ENCODE measurements at regions not wholly inside any gene's neighbourhood (a gene's known extent, or its start where the extent isn't known, plus 50 kb on each side); places are given as distances from the start of the nearest gene placed in this dataset.

- no peak overlapping the region for H3K27ac Mint-ChIP-seq
- H3K27me3 Mint-ChIP-seq = no peaks in the 10 kb centered on the region
- H3K4me1 Mint-ChIP-seq (ENCODE audit: unreplicated experiment) = no peaks in the 10 kb centered on the region
- H3K4me3 Mint-ChIP-seq = no peak overlapping the region
- H3K9me3 Mint-ChIP-seq = no peaks in the 10 kb centered on the region
- TF ChIP-seq CTCF (conservative IDR thresholded peaks at IDR 0.05) = no peak
- no peak for DNase-seq (ENCODE audit: extremely low spot score, unreplicated experiment)
- H3K36me3 Mint-ChIP-seq = no peaks in the 10 kb centered on the region
Observed at GRCh38 chr14:37665479-37665878, 70.0 kb downstream of the TTC6 start.

GRCh38 chr14:37665951-37666350 lies 70.5 kb downstream of the TTC6 start:
- no peak overlapping the region for H3K4me3 Mint-ChIP-seq
- H3K36me3 Mint-ChIP-seq = no peaks in the 10 kb centered on the region
- H3K27ac Mint-ChIP-seq = no peak overlapping the region
- H3K27me3 Mint-ChIP-seq = no peaks in the 10 kb centered on the region
- DNase-seq (ENCODE audit: extremely low spot score, unreplicated experiment) = no peak
- no peaks in the 10 kb centered on the region for H3K4me1 Mint-ChIP-seq (ENCODE audit: unreplicated experiment)
- no peak for TF ChIP-seq CTCF (conservative IDR thresholded peaks at IDR 0.05)
- H3K9me3 Mint-ChIP-seq = no peaks in the 10 kb centered on the region

GRCh38 chr14:37668646-37669045 lies 73.2 kb downstream of the TTC6 start:
- no peak for TF ChIP-seq CTCF (conservative IDR thresholded peaks at IDR 0.05)
- no peak for DNase-seq (ENCODE audit: extremely low spot score, unreplicated experiment)
- H3K9me3 Mint-ChIP-seq = no peaks in the 10 kb centered on the region
- H3K27me3 Mint-ChIP-seq = no peaks in the 10 kb centered on the region
- no peak overlapping the region for H3K27ac Mint-ChIP-seq
- no peak overlapping the region for H3K4me3 Mint-ChIP-seq
- H3K4me1 Mint-ChIP-seq (ENCODE audit: unreplicated experiment) = no peaks in the 10 kb centered on the region
- no peaks in the 10 kb centered on the region for H3K36me3 Mint-ChIP-seq

GRCh38 chr14:37669242-37669641 lies 73.8 kb downstream of the TTC6 start:
- Mint-ChIP-seq H3K9me3 (no peaks in the 10 kb centered on the region), H3K27me3 (no peaks in the 10 kb centered on the region), H3K4me3 (no peak overlapping the region), H3K4me1 (ENCODE audit: unreplicated experiment) (no peaks in the 10 kb centered on the region), H3K36me3 (no peaks in the 10 kb centered on the region), H3K27ac (no peak overlapping the region)
- TF ChIP-seq CTCF (conservative IDR thresholded peaks at IDR 0.05) = peak; percentile 18
- no peak for DNase-seq (ENCODE audit: extremely low spot score, unreplicated experiment)

GRCh38 chr14:37673439-37673838 lies 78.0 kb downstream of the TTC6 start:
- no peak for TF ChIP-seq CTCF (conservative IDR thresholded peaks at IDR 0.05)
- Mint-ChIP-seq H3K9me3 (no peaks in the 10 kb centered on the region), H3K36me3 (no peaks in the 10 kb centered on the region), H3K27me3 (no peaks in the 10 kb centered on the region), H3K4me3 (no peak overlapping the region), H3K27ac (no peak overlapping the region), H3K4me1 (ENCODE audit: unreplicated experiment) (no peaks in the 10 kb centered on the region)
- no peak for DNase-seq (ENCODE audit: extremely low spot score, unreplicated experiment)

- DNase-seq (ENCODE audit: extremely low spot score, unreplicated experiment) = no peak
- Mint-ChIP-seq H3K9me3 (no peaks in the 10 kb centered on the region), H3K4me3 (no peak overlapping the region), H3K4me1 (ENCODE audit: unreplicated experiment) (no peaks in the 10 kb centered on the region), H3K27me3 (no peaks in the 10 kb centered on the region), H3K27ac (no peak overlapping the region), H3K36me3 (no peaks in the 10 kb centered on the region)
- no peak for TF ChIP-seq CTCF (conservative IDR thresholded peaks at IDR 0.05)
Observed at GRCh38 chr14:37678916-37679315, 83.5 kb downstream of the TTC6 start.

Measured in type B pancreatic cell (in vitro differentiated cells).